Heart left ventricle (tissue), 13 donors: ENCODE measurements at regions not wholly inside any gene's neighbourhood (a gene's known extent, or its start where the extent isn't known, plus 50 kb on each side); places are given as distances from the start of the nearest gene placed in this dataset.

ENCODE experiments used
- POLR2A ChIP-seq, 2 donors: fragments of 450-650 bp; IDR thresholded peaks; one replicate each; pipeline ENCODE4 v1.6.1; 2017; ENCODE audit warnings: antibody characterized with exemption in 2 of 2, mild to moderate bottlenecking in 2 of 2, moderate library complexity in 2 of 2
- TF ChIP-seq, protein P1 (sequence below), 12 donors: fragments of 200-600 bp; sonication (generic) in 4 of 12; IDR thresholded peaks; one replicate each; pipeline versions ENCODE4 v1.5.0 to v1.8.0; 2018 to 2022; ENCODE audit warnings: antibody characterized with exemption in 12 of 12, mild to moderate bottlenecking in 5 of 12
- donor health status: ischemic (EF 13 %, LVEDD 7.1; RV severe dilation, severe dysfunction).
- donor health status: DM: no; HTN: yes; CAD: no.
- donor health status: DM: no; HTN: no; CAD: no.
- donor health status: ischemic (EF 25% LVEDD 6.9; RV normal size, moderate dysfunction).
- donor health status: ischemic (EF 25% LVEDD 5.7; RV mildly dilated, moderate dysfunction).
- donor health status: ischemic (EF 35%, LVEDD 5.7; RV mildly dilated, moderate dysfunction).
- donor health status: nonischemic (EF 11% LVEDD 7.7; RV severe dilation, severe dysfunction).
- donor health status: DM: yes; HTN: yes; CAD: no.
- donor health status: PGD.
- donor health status: ischemic (EF 29% LVEDD 5.4; RV normal size, mild dysfunction).
- donor health status: nonischemic (EF 23%, LVEDD 6.1; RV moderate dilation, normal function).

- TF ChIP-seq, protein P1, sequence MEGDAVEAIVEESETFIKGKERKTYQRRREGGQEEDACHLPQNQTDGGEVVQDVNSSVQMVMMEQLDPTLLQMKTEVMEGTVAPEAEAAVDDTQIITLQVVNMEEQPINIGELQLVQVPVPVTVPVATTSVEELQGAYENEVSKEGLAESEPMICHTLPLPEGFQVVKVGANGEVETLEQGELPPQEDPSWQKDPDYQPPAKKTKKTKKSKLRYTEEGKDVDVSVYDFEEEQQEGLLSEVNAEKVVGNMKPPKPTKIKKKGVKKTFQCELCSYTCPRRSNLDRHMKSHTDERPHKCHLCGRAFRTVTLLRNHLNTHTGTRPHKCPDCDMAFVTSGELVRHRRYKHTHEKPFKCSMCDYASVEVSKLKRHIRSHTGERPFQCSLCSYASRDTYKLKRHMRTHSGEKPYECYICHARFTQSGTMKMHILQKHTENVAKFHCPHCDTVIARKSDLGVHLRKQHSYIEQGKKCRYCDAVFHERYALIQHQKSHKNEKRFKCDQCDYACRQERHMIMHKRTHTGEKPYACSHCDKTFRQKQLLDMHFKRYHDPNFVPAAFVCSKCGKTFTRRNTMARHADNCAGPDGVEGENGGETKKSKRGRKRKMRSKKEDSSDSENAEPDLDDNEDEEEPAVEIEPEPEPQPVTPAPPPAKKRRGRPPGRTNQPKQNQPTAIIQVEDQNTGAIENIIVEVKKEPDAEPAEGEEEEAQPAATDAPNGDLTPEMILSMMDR (IDR thresholded peaks at IDR 0.05) = no peak
- no peak for TF ChIP-seq POLR2A (IDR thresholded peaks at IDR 0.05)
These were observed 49.9 kb downstream of the CHRM3 start for GRCh38 chr1:239436286-239436685.
